GM12878 (cell line): ENCODE measurements at regions not wholly inside any gene's neighbourhood (a gene's known extent, or its start where the extent isn't known, plus 50 kb on each side); places are given as distances from the start of the nearest gene placed in this dataset.

Experiments
- ATAC-seq: fragments of 200-7000 bp; cut with Tn5 transposase; 3 replicates; pipeline ENCODE4 v1.9.1; 2020; ENCODE audit warnings: mild to moderate bottlenecking, moderate library complexity
- BruUV-seq: library from RNA; stranded (reverse); fragments of 400-500 nt; replicated peaks from 2 replicates; lab custom pipeline; 2021; lab: Mats Ljungman, UMichigan
- CTCF ChIA-PET: fragments of 300-600 bp; sonication (Branson Sonifier 250); formaldehyde crosslinking; extraction: SDS; loops from one replicate; lab custom pipeline; 2021; ENCODE audit warnings: inconsistent platforms; lab: Yijun Ruan, JAX
- POLR2A ChIA-PET: fragments of 350-600 bp; formaldehyde crosslinking; extraction: SDS; loops from one replicate; lab custom pipeline; 2021; ENCODE audit warnings: inconsistent platforms; lab: Charles Lee
- RAD21 ChIA-PET: fragments of 300-600 bp; sonication (Branson Sonifier 250); formaldehyde crosslinking; loops from one replicate; lab custom pipeline; 2023; ENCODE audit warnings: antibody characterized with exemption; ENCODE audit not compliant: unreplicated experiment; lab: Charles Lee
- SMC1A ChIA-PET: fragments of 300-600 bp; sonication (Branson Sonifier 250); formaldehyde crosslinking; loops from one replicate; lab custom pipeline; 2023; ENCODE audit not compliant: unreplicated experiment, uncharacterized antibody; lab: Charles Lee
- DNase-seq: peaks from one replicate; pipeline ENCODE4 v3.0.0-alpha.2; 2011; ENCODE audit warnings: low read depth, low spot score
- FAIRE-seq: peaks from 3 replicates; lab custom pipeline; 2011; peaks lifted over from hg19 to GRCh38; lab: Jason Lieb, UNC
- H2AFZ ChIP-seq: 2 replicates; pipeline ENCODE4 v1.6.0; 2011; ENCODE audit warnings: low read depth, low read length, control low read depth; ENCODE audit not compliant: control insufficient read depth
- H3K27ac ChIP-seq: 2 replicates; pipeline ENCODE4 v1.5.1; 2011; ENCODE audit warnings: control low read depth; ENCODE audit not compliant: control insufficient read depth, insufficient read depth
- H3K27me3 ChIP-seq, 2 experiments: replicated peaks in 1 of 2; 2 replicates each; pipeline versions ENCODE4 v1.6.0 to v1.6.1; 2011; ENCODE audit warnings: low read length in 1 of 2; ENCODE audit not compliant: control insufficient read depth in 2 of 2, insufficient read depth in 2 of 2
- H3K36me3 ChIP-seq, 2 experiments: 2 replicates each; pipeline ENCODE4 v1.5.1; 2011; ENCODE audit warnings: low read length in 1 of 2; ENCODE audit not compliant: control insufficient read depth in 2 of 2, insufficient read depth in 2 of 2
- H3K4me1 ChIP-seq: 2 replicates; pipeline ENCODE4 v1.6.1; 2011; ENCODE audit warnings: mild to moderate bottlenecking, low read length, moderate library complexity, mixed read lengths; ENCODE audit not compliant: control insufficient read depth, insufficient read depth
- H3K4me2 ChIP-seq: 2 replicates; pipeline ENCODE4 v1.6.0; 2011; ENCODE audit warnings: control low read depth; ENCODE audit not compliant: control insufficient read depth, insufficient read depth
- H3K4me3 ChIP-seq: fragments of 200-600 bp; sonication (generic); 2 replicates; pipeline ENCODE4 v1.5.1; 2016
- H3K79me2 ChIP-seq: 2 replicates; pipeline ENCODE4 v1.6.0; 2011; ENCODE audit warnings: low read length; ENCODE audit not compliant: control insufficient read depth, insufficient read depth
- H3K9ac ChIP-seq: 2 replicates; pipeline ENCODE4 v1.8.0; 2011; ENCODE audit warnings: low read length, control low read depth, mixed read lengths; ENCODE audit not compliant: control insufficient read depth, insufficient read depth
- H3K9me3 ChIP-seq: replicated peaks from 3 replicates; pipeline ENCODE4 v1.5.1; 2011; ENCODE audit warnings: mild to moderate bottlenecking, low read length; ENCODE audit not compliant: control insufficient read depth, insufficient read depth
- H4K20me1 ChIP-seq: 2 replicates; pipeline ENCODE4 v1.6.0; 2011; ENCODE audit not compliant: control insufficient read depth, insufficient read depth
- DPF2 ChIP-seq: fragments of 450-650 bp; IDR thresholded peaks from 2 replicates; pipeline ENCODE4 v1.6.1; 2017; ENCODE audit warnings: mild to moderate bottlenecking
- GABPA ChIP-seq: IDR thresholded peaks from 2 replicates; pipeline ENCODE4 v1.6.1; 2014; ENCODE audit warnings: antibody characterized with exemption, low read depth, mild to moderate bottlenecking, inconsistent platforms
- KLF5 ChIP-seq: fragments of 450-650 bp; IDR thresholded peaks from 2 replicates; pipeline ENCODE4 v1.6.1; 2014; ENCODE audit warnings: mild to moderate bottlenecking; ENCODE audit not compliant: partially characterized antibody
- MEF2A ChIP-seq: IDR thresholded peaks from 2 replicates; pipeline ENCODE4 v1.6.1; 2011; ENCODE audit warnings: low read depth, mild to moderate bottlenecking, low read length, moderate library complexity; ENCODE audit not compliant: insufficient read depth
- NR2F1 ChIP-seq: fragments of 450-650 bp; conservative IDR thresholded peaks from 2 replicates; pipeline ENCODE4 v1.6.1; 2017; ENCODE audit warnings: mild to moderate bottlenecking
- RB1 ChIP-seq: fragments of 450-650 bp; formaldehyde crosslinking; IDR thresholded peaks from 2 replicates; pipeline ENCODE4 v1.6.1; 2017; ENCODE audit warnings: mild to moderate bottlenecking, borderline replicate concordance
- SMAD5 ChIP-seq: IDR thresholded peaks from 2 replicates; pipeline ENCODE4 v1.6.1; 2016; ENCODE audit warnings: antibody characterized with exemption, low read depth
- ZNF24 ChIP-seq: fragments of 450-650 bp; IDR thresholded peaks from 2 replicates; pipeline ENCODE4 v1.6.1; 2017; ENCODE audit warnings: antibody characterized with exemption, mild to moderate bottlenecking
- WGBS: methylation state at CpG from one replicate; pipeline ENCODE4 v1.1.6; 2016; ENCODE audit warnings: low lambda C conversion rate; ENCODE audit not compliant: insufficient replicate concordance, insufficient coverage; ENCODE audit errors: missing lambda C conversion rate; 5-methylcytosine and 5-hydroxymethylcytosine counted together
- in situ Hi-C: fragments of 300-500 bp; cut with MboI; formaldehyde crosslinking; loops from 9 replicates; pipeline ENCODE4 v1.14.3; 2018; ENCODE audit warnings: mixed read lengths
- intact Hi-C: fragments of 100-400 bp; cut with micrococcal nuclease; formaldehyde crosslinking; loops from one replicate; pipeline ENCODE4 v1.14.2; 2022; ENCODE audit not compliant: unreplicated experiment
- TF ChIP-seq, protein P1 (sequence below): fragments of 450-650 bp; IDR thresholded peaks from 2 replicates; pipeline ENCODE4 v1.6.1; 2017; ENCODE audit warnings: mild to moderate bottlenecking, low read depth, inconsistent platforms; ENCODE audit not compliant: poor library complexity, severe bottlenecking
- TF ChIP-seq, protein P2 (sequence below): fragments of 450-650 bp; IDR thresholded peaks from 2 replicates; pipeline ENCODE4 v1.6.1; 2017; ENCODE audit warnings: mild to moderate bottlenecking, moderate library complexity
- TF ChIP-seq, protein P3 (sequence below): fragments of 450-650 bp; formaldehyde crosslinking; IDR thresholded peaks from 2 replicates; pipeline ENCODE4 v1.5.0; 2022; ENCODE audit warnings: mild to moderate bottlenecking, missing genetic modification characterization
- TF ChIP-seq, protein P4 (sequence below): fragments of 450-650 bp; IDR thresholded peaks from 2 replicates; pipeline ENCODE4 v1.6.1; 2014; ENCODE audit warnings: mild to moderate bottlenecking

DNA sequence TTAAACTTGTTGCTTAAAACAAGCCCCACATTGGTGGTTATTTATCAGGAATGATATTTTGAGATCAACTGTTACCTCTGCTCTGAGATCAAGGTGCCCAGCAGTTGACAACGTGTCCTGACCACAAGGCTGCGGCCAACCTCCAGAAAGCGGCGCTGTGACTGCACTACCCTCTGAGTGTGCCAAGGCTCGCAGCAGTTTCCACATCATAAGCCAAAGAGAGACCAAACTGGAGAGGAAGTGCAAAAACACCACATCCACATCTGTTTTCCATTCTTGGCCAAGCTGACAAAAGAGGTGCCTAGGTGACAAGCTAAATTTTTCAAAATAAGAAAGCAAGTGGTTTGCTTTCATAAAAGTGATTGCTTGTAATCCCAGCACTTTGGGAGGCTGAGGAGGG, 410.8 kb upstream of the POU3F3 start:
- H3K79me2 ChIP-seq, result no peaks in the 10 kb centered on the region
- ChIA-PET RAD21 (interaction anchor here (1.0 kb wide), 1 partner anchor 78 kb away, joined by 4 read pairs; no protein-coding TSS in a partner anchor), POLR2A (no interaction called here), SMC1A (no interaction called here), CTCF (interaction anchor here (1.2 kb wide), 1 partner anchor 79 kb away, joined by 3 read pairs; no protein-coding TSS in a partner anchor)
- 18% methylated on average over 5 of the region's 5 CpGs for WGBS
- H3K9ac ChIP-seq, result no peak overlapping the region
- in situ Hi-C loops, result no loop called here
- no peak overlapping the region for H2AFZ ChIP-seq
- H4K20me1 ChIP-seq, result no peaks in the 10 kb centered on the region
- no peak overlapping the region for H3K4me3 ChIP-seq
- no peaks in the 10 kb centered on the region for H3K4me1 ChIP-seq
- DNase-seq (no peak), FAIRE-seq (no peak), ATAC-seq (no peak)
- H3K9me3 ChIP-seq, result no peaks in the 10 kb centered on the region
- intact Hi-C loops, result no loop called here
- H3K4me2 ChIP-seq, result no peak overlapping the region
- BruUV-seq, result no TSS peak
- H3K36me3 ChIP-seq, result no peaks in the 10 kb centered on the region
- TF ChIP-seq RB1 (no peak), MEF2A (no peak), DPF2 (no peak), SMAD5 (no peak), KLF5 (no peak), GABPA (no peak), NR2F1 (no peak), ZNF24 (no peak)
- TF ChIP-seq, protein P1, sequence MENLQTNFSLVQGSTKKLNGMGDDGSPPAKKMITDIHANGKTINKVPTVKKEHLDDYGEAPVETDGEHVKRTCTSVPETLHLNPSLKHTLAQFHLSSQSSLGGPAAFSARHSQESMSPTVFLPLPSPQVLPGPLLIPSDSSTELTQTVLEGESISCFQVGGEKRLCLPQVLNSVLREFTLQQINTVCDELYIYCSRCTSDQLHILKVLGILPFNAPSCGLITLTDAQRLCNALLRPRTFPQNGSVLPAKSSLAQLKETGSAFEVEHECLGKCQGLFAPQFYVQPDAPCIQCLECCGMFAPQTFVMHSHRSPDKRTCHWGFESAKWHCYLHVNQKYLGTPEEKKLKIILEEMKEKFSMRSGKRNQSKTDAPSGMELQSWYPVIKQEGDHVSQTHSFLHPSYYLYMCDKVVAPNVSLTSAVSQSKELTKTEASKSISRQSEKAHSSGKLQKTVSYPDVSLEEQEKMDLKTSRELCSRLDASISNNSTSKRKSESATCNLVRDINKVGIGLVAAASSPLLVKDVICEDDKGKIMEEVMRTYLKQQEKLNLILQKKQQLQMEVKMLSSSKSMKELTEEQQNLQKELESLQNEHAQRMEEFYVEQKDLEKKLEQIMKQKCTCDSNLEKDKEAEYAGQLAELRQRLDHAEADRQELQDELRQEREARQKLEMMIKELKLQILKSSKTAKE, result no peak
- TF ChIP-seq, protein P2, sequence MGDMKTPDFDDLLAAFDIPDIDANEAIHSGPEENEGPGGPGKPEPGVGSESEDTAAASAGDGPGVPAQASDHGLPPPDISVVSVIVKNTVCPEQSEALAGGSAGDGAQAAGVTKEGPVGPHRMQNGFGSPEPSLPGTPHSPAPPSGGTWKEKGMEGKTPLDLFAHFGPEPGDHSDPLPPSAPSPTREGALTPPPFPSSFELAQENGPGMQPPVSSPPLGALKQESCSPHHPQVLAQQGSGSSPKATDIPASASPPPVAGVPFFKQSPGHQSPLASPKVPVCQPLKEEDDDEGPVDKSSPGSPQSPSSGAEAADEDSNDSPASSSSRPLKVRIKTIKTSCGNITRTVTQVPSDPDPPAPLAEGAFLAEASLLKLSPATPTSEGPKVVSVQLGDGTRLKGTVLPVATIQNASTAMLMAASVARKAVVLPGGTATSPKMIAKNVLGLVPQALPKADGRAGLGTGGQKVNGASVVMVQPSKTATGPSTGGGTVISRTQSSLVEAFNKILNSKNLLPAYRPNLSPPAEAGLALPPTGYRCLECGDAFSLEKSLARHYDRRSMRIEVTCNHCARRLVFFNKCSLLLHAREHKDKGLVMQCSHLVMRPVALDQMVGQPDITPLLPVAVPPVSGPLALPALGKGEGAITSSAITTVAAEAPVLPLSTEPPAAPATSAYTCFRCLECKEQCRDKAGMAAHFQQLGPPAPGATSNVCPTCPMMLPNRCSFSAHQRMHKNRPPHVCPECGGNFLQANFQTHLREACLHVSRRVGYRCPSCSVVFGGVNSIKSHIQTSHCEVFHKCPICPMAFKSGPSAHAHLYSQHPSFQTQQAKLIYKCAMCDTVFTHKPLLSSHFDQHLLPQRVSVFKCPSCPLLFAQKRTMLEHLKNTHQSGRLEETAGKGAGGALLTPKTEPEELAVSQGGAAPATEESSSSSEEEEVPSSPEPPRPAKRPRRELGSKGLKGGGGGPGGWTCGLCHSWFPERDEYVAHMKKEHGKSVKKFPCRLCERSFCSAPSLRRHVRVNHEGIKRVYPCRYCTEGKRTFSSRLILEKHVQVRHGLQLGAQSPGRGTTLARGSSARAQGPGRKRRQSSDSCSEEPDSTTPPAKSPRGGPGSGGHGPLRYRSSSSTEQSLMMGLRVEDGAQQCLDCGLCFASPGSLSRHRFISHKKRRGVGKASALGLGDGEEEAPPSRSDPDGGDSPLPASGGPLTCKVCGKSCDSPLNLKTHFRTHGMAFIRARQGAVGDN, result no peak
- TF ChIP-seq, protein P3, sequence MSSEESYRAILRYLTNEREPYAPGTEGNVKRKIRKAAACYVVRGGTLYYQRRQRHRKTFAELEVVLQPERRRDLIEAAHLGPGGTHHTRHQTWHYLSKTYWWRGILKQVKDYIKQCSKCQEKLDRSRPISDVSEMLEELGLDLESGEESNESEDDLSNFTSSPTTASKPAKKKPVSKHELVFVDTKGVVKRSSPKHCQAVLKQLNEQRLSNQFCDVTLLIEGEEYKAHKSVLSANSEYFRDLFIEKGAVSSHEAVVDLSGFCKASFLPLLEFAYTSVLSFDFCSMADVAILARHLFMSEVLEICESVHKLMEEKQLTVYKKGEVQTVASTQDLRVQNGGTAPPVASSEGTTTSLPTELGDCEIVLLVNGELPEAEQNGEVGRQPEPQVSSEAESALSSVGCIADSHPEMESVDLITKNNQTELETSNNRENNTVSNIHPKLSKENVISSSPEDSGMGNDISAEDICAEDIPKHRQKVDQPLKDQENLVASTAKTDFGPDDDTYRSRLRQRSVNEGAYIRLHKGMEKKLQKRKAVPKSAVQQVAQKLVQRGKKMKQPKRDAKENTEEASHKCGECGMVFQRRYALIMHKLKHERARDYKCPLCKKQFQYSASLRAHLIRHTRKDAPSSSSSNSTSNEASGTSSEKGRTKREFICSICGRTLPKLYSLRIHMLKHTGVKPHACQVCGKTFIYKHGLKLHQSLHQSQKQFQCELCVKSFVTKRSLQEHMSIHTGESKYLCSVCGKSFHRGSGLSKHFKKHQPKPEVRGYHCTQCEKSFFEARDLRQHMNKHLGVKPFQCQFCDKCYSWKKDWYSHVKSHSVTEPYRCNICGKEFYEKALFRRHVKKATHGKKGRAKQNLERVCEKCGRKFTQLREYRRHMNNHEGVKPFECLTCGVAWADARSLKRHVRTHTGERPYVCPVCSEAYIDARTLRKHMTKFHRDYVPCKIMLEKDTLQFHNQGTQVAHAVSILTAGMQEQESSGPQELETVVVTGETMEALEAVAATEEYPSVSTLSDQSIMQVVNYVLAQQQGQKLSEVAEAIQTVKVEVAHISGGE, result no peak
- TF ChIP-seq, protein P4, sequence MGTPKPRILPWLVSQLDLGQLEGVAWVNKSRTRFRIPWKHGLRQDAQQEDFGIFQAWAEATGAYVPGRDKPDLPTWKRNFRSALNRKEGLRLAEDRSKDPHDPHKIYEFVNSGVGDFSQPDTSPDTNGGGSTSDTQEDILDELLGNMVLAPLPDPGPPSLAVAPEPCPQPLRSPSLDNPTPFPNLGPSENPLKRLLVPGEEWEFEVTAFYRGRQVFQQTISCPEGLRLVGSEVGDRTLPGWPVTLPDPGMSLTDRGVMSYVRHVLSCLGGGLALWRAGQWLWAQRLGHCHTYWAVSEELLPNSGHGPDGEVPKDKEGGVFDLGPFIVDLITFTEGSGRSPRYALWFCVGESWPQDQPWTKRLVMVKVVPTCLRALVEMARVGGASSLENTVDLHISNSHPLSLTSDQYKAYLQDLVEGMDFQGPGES, result no peak
- H3K27me3 ChIP-seq, result no peaks in the 10 kb centered on the region
- no peak overlapping the region for H3K27ac ChIP-seq
